ENCODE measurements at regions not wholly inside any gene's neighbourhood (a gene's known extent, or its start where the extent isn't known, plus 50 kb on each side); places are given as distances from the start of the nearest gene placed in this dataset.
"Not testable (repeated sequence)": the region's sequence is repeated elsewhere in the genome, so short reads cannot be mapped to it uniquely, and the experiment has no call there.

GRCh38 chr12:40444174-40444573, 219.4 kb downstream of the LRRK2 start:
- Mint-ChIP-seq H3K36me3 (no peaks in the 10 kb centered on the region), H3K9me3 (no peaks in the 10 kb centered on the region), H3K27ac (no peak overlapping the region), H3K4me1 (ENCODE audit: unreplicated experiment) (no peaks in the 10 kb centered on the region), H3K27me3 (no peaks in the 10 kb centered on the region), H3K4me3 (no peak overlapping the region)
- no peak for TF ChIP-seq CTCF (conservative IDR thresholded peaks at IDR 0.05)
- no peak for DNase-seq (ENCODE audit: extremely low spot score, unreplicated experiment)

- Mint-ChIP-seq H3K4me3 (no peak overlapping the region), H3K36me3 (no peaks in the 10 kb centered on the region), H3K4me1 (ENCODE audit: unreplicated experiment) (no peaks in the 10 kb centered on the region), H3K27me3 (no peaks in the 10 kb centered on the region), H3K9me3 (no peaks in the 10 kb centered on the region), H3K27ac (no peak overlapping the region)
- peak; percentile 72 for TF ChIP-seq CTCF (conservative IDR thresholded peaks at IDR 0.05)
- DNase-seq (ENCODE audit: extremely low spot score, unreplicated experiment): no peak
Observed at GRCh38 chr12:40446385-40446784, 221.6 kb downstream of the LRRK2 start.

DNA sequence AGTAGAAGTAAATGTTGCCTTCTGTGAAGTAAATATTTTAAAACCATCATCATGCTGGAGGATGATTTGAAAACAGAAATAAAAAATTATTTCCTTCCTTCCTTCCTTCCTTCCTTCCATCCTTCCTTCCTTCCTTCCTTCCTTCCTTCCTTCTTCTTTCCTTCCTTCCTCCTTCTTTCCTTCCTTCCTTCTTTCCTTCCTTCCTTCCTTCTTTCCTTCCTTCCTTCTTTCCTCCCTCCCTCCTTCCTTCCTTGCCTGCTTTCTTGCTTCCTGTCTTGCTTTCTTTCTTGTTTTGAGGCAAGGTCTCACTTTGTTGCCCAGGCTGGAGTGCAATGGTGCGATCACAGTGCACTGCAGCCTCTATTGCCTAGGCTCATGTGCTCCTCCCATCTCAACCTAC, 223.7 kb downstream of the LRRK2 start:
- H3K4me3 Mint-ChIP-seq; H3K9me3 Mint-ChIP-seq; H3K27me3 Mint-ChIP-seq; DNase-seq (ENCODE audit: extremely low spot score, unreplicated experiment); H3K4me1 Mint-ChIP-seq (ENCODE audit: unreplicated experiment); H3K27ac Mint-ChIP-seq; H3K36me3 Mint-ChIP-seq: not testable (repeated sequence)

DNA sequence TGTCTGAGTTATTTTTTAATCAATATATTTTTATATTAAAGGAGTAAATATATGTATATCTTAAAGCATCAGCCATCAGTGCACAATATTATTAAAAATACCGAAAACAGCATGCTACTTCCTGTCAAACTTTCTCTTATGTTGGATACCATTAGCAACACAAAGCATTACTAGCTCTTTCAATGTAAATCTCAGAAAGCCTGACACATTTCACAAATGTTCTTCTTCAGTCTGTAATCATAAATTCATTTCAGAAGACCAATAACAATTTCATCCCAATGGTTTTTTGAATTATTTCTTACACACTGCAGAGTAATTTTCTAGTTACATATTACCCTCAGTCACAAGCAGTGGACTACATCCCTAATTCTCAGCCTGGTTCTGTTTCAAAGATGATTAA, 226.9 kb downstream of the LRRK2 start:
- no peak for DNase-seq (ENCODE audit: extremely low spot score, unreplicated experiment)
- H3K4me3 Mint-ChIP-seq: no peak overlapping the region
- H3K36me3 Mint-ChIP-seq: no peaks in the 10 kb centered on the region
- H3K9me3 Mint-ChIP-seq: no peaks in the 10 kb centered on the region
- no peak overlapping the region for H3K27ac Mint-ChIP-seq
- no peak for TF ChIP-seq CTCF (conservative IDR thresholded peaks at IDR 0.05)
- no peaks in the 10 kb centered on the region for H3K4me1 Mint-ChIP-seq (ENCODE audit: unreplicated experiment)
- H3K27me3 Mint-ChIP-seq: no peaks in the 10 kb centered on the region

- no peak overlapping the region for H3K27ac Mint-ChIP-seq
Observed at GRCh38 chr12:40464121-40464520, 228.1 kb upstream of the CNTN1 start.

GRCh38 chr12:40469736-40470135, 222.5 kb upstream of the CNTN1 start:
- H3K4me3 Mint-ChIP-seq: no peak overlapping the region
- no peak overlapping the region for H3K27ac Mint-ChIP-seq
- TF ChIP-seq CTCF (conservative IDR thresholded peaks at IDR 0.05): no peak
- H3K4me1 Mint-ChIP-seq (ENCODE audit: unreplicated experiment): peaks cover 6% of the 10 kb centered on the region
- DNase-seq (ENCODE audit: extremely low spot score, unreplicated experiment): no peak
- H3K27me3 Mint-ChIP-seq: no peaks in the 10 kb centered on the region
- no peaks in the 10 kb centered on the region for H3K36me3 Mint-ChIP-seq
- H3K9me3 Mint-ChIP-seq: no peaks in the 10 kb centered on the region

More at GRCh38 chr12:40464121-40464520, 228.1 kb upstream of the CNTN1 start:
- Mint-ChIP-seq H3K27me3 (no peaks in the 10 kb centered on the region), H3K4me1 (ENCODE audit: unreplicated experiment) (no peaks in the 10 kb centered on the region), H3K4me3 (no peak overlapping the region), H3K36me3 (no peaks in the 10 kb centered on the region), H3K9me3 (peaks cover 4% of the 10 kb centered on the region)
- TF ChIP-seq CTCF (conservative IDR thresholded peaks at IDR 0.05): no peak
- DNase-seq (ENCODE audit: extremely low spot score, unreplicated experiment): no peak
